SK-N-SH (cell line): ENCODE measurements at regions not wholly inside any gene's neighbourhood (a gene's known extent, or its start where the extent isn't known, plus 50 kb on each side); places are given as distances from the start of the nearest gene placed in this dataset.

Experiments
- CTCF ChIA-PET: fragments of 300-600, 350-600 bp; formaldehyde crosslinking; extraction: SDS; loops from one replicate; lab custom pipeline; 2021; lab: Yijun Ruan, JAX
- POLR2A ChIA-PET: fragments of 350-600 bp; sonication (Branson Sonifier 250); formaldehyde crosslinking; extraction: SDS; loops from one replicate; lab custom pipeline; 2020; ENCODE audit warnings: antibody characterized with exemption, inconsistent platforms; lab: Yijun Ruan, JAX
- DNase-seq: peaks from one replicate; pipeline ENCODE4 v3.0.0; 2012
- H2AFZ ChIP-seq: fragments of 200-600 bp; sonication (generic); 2 replicates; pipeline ENCODE4 v1.8.1; 2016; ENCODE audit warnings: antibody characterized with exemption, mild to moderate bottlenecking, low read depth
- H3F3A ChIP-seq: fragments of 200-600 bp; sonication (generic); replicated peaks from 2 replicates; pipeline ENCODE3; 2016; ENCODE audit warnings: antibody characterized with exemption, mild to moderate bottlenecking; ENCODE audit not compliant: insufficient read depth
- H3K27ac ChIP-seq, 2 experiments: fragments of 200-500 bp in 1 of 2; fragments of 200-600 bp in 1 of 2; sonication (Bioruptor generic) in 1 of 2; sonication (generic), shearing (Covaris generic) in 1 of 2; 2 replicates each; pipeline versions ENCODE4 v1.5.1 to v1.6.1; 2014 to 2016; ENCODE audit warnings: low read depth in 2 of 2, inconsistent platforms in 1 of 2, low read length in 1 of 2, mild to moderate bottlenecking in 1 of 2, mixed read lengths in 1 of 2
- H3K27me3 ChIP-seq: fragments of 200-600 bp; sonication (generic), shearing (Covaris generic); 2 replicates; pipeline ENCODE4 v1.6.1; 2016; ENCODE audit warnings: mixed run types; ENCODE audit not compliant: insufficient read depth
- H3K36me3 ChIP-seq, 2 experiments: fragments of 200-500 bp in 1 of 2; fragments of 200-600 bp in 1 of 2; sonication (Bioruptor generic) in 1 of 2; sonication (generic) in 1 of 2; replicated peaks in 1 of 2; 2 replicates each; pipeline versions ENCODE3 to v1.5.1; 2014 to 2016; ENCODE audit warnings: low read length in 1 of 2, mild to moderate bottlenecking in 1 of 2; ENCODE audit not compliant: insufficient read depth in 2 of 2, control insufficient read depth in 1 of 2
- H3K4me1 ChIP-seq, 2 experiments: fragments of 200-500 bp in 1 of 2; fragments of 200-600 bp in 1 of 2; sonication (Bioruptor generic) in 1 of 2; sonication (generic), shearing (Covaris generic) in 1 of 2; 2 replicates each; pipeline versions ENCODE4 v1.5.1 to v1.6.1; 2014 to 2016; ENCODE audit warnings: low read depth in 1 of 2, low read length in 1 of 2, mixed run types in 1 of 2; ENCODE audit not compliant: insufficient read depth in 2 of 2, control insufficient read depth in 1 of 2
- H3K4me2 ChIP-seq: fragments of 200-600 bp; sonication (generic), shearing (Covaris generic); 2 replicates; pipeline ENCODE4 v1.6.1; 2017; ENCODE audit warnings: mixed run types
- H3K4me3 ChIP-seq, 2 experiments: fragments of 200-500 bp in 1 of 2; fragments of 200-600 bp in 1 of 2; sonication (Bioruptor generic) in 1 of 2; sonication (generic), shearing (Covaris generic) in 1 of 2; 2 replicates each; pipeline versions ENCODE4 v1.5.1 to v1.8.1; 2014 to 2016; ENCODE audit warnings: low read depth in 2 of 2, inconsistent platforms in 1 of 2, low read length in 1 of 2, mild to moderate bottlenecking in 1 of 2, mixed read lengths in 1 of 2, moderate library complexity in 1 of 2
- H3K79me2 ChIP-seq: fragments of 200-600 bp; sonication (generic); 2 replicates; pipeline ENCODE4 v1.8.1; 2017; ENCODE audit warnings: mild to moderate bottlenecking; ENCODE audit not compliant: insufficient read depth
- H3K9ac ChIP-seq: fragments of 200-600 bp; sonication (generic); 2 replicates; pipeline ENCODE4 v1.6.1; 2017; ENCODE audit warnings: mixed run types
- H3K9me2 ChIP-seq: fragments of 200-600 bp; sonication (generic); 2 replicates; pipeline ENCODE4 v1.6.1; 2017; ENCODE audit warnings: mixed run types
- H3K9me3 ChIP-seq: fragments of 200-600 bp; sonication (generic); 2 replicates; pipeline ENCODE4 v1.6.1; 2017; ENCODE audit warnings: mixed run types, mild to moderate bottlenecking, moderate library complexity
- H4K20me1 ChIP-seq: fragments of 200-600 bp; sonication (generic); 2 replicates; pipeline ENCODE4 v1.6.1; 2017; ENCODE audit warnings: mild to moderate bottlenecking, mixed run types; ENCODE audit not compliant: insufficient read depth
- CHD2 ChIP-seq: fragments of 150-350 bp; IDR thresholded peaks from 2 replicates; pipeline ENCODE4 v1.6.1; 2018; ENCODE audit warnings: low read length; ENCODE audit not compliant: partially characterized antibody
- ELF1 ChIP-seq: IDR thresholded peaks from 2 replicates; pipeline ENCODE4 v1.4.0; 2012
- EP300 ChIP-seq, 2 experiments: IDR thresholded peaks; 2 replicates each; pipeline versions ENCODE4 v1.4.0 to v1.6.1; 2012; ENCODE audit warnings: borderline replicate concordance in 1 of 2, low read depth in 1 of 2, low read length in 1 of 2
- EZH2phosphoT487 ChIP-seq: fragments of 200-600 bp; sonication (generic); IDR thresholded peaks from 2 replicates; pipeline ENCODE4 v1.6.1; 2017; ENCODE audit warnings: low read depth, mixed run types, mild to moderate bottlenecking, antibody characterized with exemption, moderate library complexity, borderline replicate concordance
- GABPA ChIP-seq: IDR thresholded peaks from 2 replicates; pipeline ENCODE4 v1.4.0; 2012; ENCODE audit warnings: low read depth, mild to moderate bottlenecking
- NFIC ChIP-seq: IDR thresholded peaks from 2 replicates; pipeline ENCODE4 v1.4.0; 2012; ENCODE audit warnings: borderline replicate concordance
- RAD21 ChIP-seq: IDR thresholded peaks from 2 replicates; pipeline ENCODE4 v1.6.1; 2012; ENCODE audit warnings: mild to moderate bottlenecking, low read length
- RXRA ChIP-seq: IDR thresholded peaks from 2 replicates; pipeline ENCODE4 v1.4.0; 2012; ENCODE audit warnings: low read depth, mild to moderate bottlenecking, borderline replicate concordance
- TEAD4 ChIP-seq: IDR thresholded peaks from 2 replicates; pipeline ENCODE4 v1.4.0; 2012; ENCODE audit warnings: mild to moderate bottlenecking, borderline replicate concordance; ENCODE audit not compliant: insufficient read depth
- YY1 ChIP-seq: IDR thresholded peaks from 2 replicates; pipeline ENCODE4 v1.4.0; 2012; ENCODE audit warnings: low read depth, mild to moderate bottlenecking
- WGBS: methylation state at CpG from one replicate; pipeline ENCODE4 v1.1.6; 2017; ENCODE audit warnings: low lambda C conversion rate; 5-methylcytosine and 5-hydroxymethylcytosine counted together
- TF ChIP-seq, protein P1 (sequence below): fragments of 200-600 bp; sonication (generic); IDR thresholded peaks from 2 replicates; pipeline ENCODE4 v1.6.1; 2017; ENCODE audit warnings: antibody characterized with exemption, mild to moderate bottlenecking, moderate library complexity
- TF ChIP-seq, protein P2 (sequence below): fragments of 150-350 bp; IDR thresholded peaks from 2 replicates; pipeline ENCODE4 v1.6.1; 2017; ENCODE audit warnings: antibody characterized with exemption, low read length, low read depth, borderline replicate concordance
- TF ChIP-seq, protein P3 (sequence below): IDR thresholded peaks from 2 replicates; pipeline ENCODE4 v1.4.0; 2012; ENCODE audit warnings: low read depth, borderline replicate concordance
- TF ChIP-seq, protein P4 (sequence below): IDR thresholded peaks from 2 replicates; pipeline ENCODE4 v1.4.0; 2012; ENCODE audit warnings: low read depth, borderline replicate concordance

DNA sequence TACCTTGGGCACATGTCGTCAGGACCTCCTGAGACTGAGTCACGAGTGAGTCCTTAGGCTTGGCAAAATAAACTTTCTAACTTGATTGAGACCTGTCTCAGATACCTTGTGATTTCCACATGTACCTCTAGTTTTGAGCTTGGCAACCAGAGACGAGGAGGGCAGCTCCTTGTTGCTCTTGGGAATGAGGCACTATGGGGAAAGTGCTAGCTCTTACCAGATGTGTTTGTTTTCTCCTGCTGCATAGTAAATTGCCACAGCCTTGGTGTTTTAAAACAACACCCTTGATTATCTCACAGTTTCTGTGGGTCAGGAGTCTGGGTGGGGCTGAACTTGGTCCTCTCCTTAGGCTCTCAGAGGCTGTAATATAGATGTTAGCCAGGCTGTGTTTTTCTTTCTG is 59.1 kb upstream of the MAML3 start:
- WGBS, result 91% methylated on average over 3 of the region's 3 CpGs

DNA sequence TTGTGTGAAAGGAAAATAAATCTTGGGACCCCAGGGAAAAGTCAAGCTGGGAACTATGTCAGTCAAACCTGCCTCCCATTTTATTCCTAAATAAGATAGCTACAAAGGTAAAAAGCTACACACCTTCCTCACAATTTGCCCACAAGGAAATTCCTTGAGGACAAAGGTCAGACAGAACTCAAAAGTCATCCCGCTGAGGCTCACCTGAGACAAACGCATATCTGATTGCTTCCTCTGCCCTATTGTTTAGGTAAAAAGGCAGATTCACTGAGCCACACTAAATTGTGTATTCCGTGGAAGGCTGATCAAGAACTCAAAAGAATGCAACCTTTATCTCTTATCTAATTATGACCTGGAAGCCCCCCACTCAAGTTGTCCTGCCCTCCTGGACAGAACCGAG is 58.7 kb upstream of the MAML3 start:
- no peak overlapping the region for H3K27ac ChIP-seq
- CTCF ChIA-PET, result no interaction called here
- no peak overlapping the region for H3K4me3 ChIP-seq
- H2AFZ ChIP-seq, result no peak overlapping the region
- H3K27me3 ChIP-seq, result no peaks in the 10 kb centered on the region
- no peaks in the 10 kb centered on the region for H3K9me2 ChIP-seq
- H3K9me3 ChIP-seq, result no peaks in the 10 kb centered on the region
- no peaks in the 10 kb centered on the region for H3K36me3 ChIP-seq
- WGBS, result 76% methylated on average over 4 of the region's 4 CpGs
- no peaks in the 10 kb centered on the region for H4K20me1 ChIP-seq
- H3K9ac ChIP-seq, result no peak overlapping the region
- no peaks in the 10 kb centered on the region for H3K79me2 ChIP-seq
- no peaks in the 10 kb centered on the region for H3F3A ChIP-seq
- no peak for DNase-seq
- TF ChIP-seq CHD2, result no peak
- TF ChIP-seq, protein P1, sequence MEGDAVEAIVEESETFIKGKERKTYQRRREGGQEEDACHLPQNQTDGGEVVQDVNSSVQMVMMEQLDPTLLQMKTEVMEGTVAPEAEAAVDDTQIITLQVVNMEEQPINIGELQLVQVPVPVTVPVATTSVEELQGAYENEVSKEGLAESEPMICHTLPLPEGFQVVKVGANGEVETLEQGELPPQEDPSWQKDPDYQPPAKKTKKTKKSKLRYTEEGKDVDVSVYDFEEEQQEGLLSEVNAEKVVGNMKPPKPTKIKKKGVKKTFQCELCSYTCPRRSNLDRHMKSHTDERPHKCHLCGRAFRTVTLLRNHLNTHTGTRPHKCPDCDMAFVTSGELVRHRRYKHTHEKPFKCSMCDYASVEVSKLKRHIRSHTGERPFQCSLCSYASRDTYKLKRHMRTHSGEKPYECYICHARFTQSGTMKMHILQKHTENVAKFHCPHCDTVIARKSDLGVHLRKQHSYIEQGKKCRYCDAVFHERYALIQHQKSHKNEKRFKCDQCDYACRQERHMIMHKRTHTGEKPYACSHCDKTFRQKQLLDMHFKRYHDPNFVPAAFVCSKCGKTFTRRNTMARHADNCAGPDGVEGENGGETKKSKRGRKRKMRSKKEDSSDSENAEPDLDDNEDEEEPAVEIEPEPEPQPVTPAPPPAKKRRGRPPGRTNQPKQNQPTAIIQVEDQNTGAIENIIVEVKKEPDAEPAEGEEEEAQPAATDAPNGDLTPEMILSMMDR, result no peak
- TF ChIP-seq, all 33 proteins: peak for 0
- POLR2A ChIA-PET, result no interaction called here
- no peak overlapping the region for H3K4me2 ChIP-seq
- 0 out of 4 replicates have a peak, but pooled peaks cover 0 to 6% of the 10 kb centered on the region in 2 experiments for H3K4me1 ChIP-seq

More for the DNA sequence above, 59.1 kb upstream of the MAML3 start:
- 0 out of 4 replicates have a peak, but pooled peaks cover 0 to 6% of the 10 kb centered on the region in 2 experiments for H3K4me1 ChIP-seq
- TF ChIP-seq CHD2 (no peak), TEAD4 (no peak), NFIC (no peak), GABPA (no peak), YY1 (no peak), EZH2phosphoT487 (no peak), ELF1 (no peak), RXRA (no peak), EP300 (IDR thresholded peaks at IDR 0.05; ENCODE audit: borderline replicate concordance in 1 of 2, low read depth in 1 of 2, low read length in 1 of 2) (no peak), RAD21 (no peak)
- TF ChIP-seq, protein P2, sequence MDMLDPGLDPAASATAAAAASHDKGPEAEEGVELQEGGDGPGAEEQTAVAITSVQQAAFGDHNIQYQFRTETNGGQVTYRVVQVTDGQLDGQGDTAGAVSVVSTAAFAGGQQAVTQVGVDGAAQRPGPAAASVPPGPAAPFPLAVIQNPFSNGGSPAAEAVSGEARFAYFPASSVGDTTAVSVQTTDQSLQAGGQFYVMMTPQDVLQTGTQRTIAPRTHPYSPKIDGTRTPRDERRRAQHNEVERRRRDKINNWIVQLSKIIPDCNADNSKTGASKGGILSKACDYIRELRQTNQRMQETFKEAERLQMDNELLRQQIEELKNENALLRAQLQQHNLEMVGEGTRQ, result no peak
- TF ChIP-seq, protein P3, sequence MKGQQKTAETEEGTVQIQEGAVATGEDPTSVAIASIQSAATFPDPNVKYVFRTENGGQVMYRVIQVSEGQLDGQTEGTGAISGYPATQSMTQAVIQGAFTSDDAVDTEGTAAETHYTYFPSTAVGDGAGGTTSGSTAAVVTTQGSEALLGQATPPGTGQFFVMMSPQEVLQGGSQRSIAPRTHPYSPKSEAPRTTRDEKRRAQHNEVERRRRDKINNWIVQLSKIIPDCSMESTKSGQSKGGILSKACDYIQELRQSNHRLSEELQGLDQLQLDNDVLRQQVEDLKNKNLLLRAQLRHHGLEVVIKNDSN, result no peak
- TF ChIP-seq, protein P4, sequence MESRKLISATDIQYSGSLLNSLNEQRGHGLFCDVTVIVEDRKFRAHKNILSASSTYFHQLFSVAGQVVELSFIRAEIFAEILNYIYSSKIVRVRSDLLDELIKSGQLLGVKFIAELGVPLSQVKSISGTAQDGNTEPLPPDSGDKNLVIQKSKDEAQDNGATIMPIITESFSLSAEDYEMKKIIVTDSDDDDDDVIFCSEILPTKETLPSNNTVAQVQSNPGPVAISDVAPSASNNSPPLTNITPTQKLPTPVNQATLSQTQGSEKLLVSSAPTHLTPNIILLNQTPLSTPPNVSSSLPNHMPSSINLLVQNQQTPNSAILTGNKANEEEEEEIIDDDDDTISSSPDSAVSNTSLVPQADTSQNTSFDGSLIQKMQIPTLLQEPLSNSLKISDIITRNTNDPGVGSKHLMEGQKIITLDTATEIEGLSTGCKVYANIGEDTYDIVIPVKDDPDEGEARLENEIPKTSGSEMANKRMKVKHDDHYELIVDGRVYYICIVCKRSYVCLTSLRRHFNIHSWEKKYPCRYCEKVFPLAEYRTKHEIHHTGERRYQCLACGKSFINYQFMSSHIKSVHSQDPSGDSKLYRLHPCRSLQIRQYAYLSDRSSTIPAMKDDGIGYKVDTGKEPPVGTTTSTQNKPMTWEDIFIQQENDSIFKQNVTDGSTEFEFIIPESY, result no peak
- no peak overlapping the region for H3K4me2 ChIP-seq
- H3K79me2 ChIP-seq, result no peaks in the 10 kb centered on the region
- H4K20me1 ChIP-seq, result no peaks in the 10 kb centered on the region
- H3K36me3 ChIP-seq, result no peaks in the 10 kb centered on the region
- H3K27me3 ChIP-seq, result no peaks in the 10 kb centered on the region
- no peaks in the 10 kb centered on the region for H3K9me3 ChIP-seq
- no peak overlapping the region for H3K4me3 ChIP-seq
- no peaks in the 10 kb centered on the region for H3K9me2 ChIP-seq
- no peak overlapping the region for H3K27ac ChIP-seq
- no peak overlapping the region for H3K9ac ChIP-seq
- no peaks in the 10 kb centered on the region for H3F3A ChIP-seq
- ChIA-PET CTCF (interaction anchor here (1.0 kb wide), 1 partner anchor 9 kb away, joined by 4 read pairs; no protein-coding TSS in a partner anchor), POLR2A (no interaction called here)
- DNase-seq, result no peak
- no peak overlapping the region for H2AFZ ChIP-seq
